ENCODE measurements at regions not wholly inside any gene's neighbourhood (a gene's known extent, or its start where the extent isn't known, plus 50 kb on each side); places are given as distances from the start of the nearest gene placed in this dataset.
"Not testable (repeated sequence)": the region's sequence is repeated elsewhere in the genome, so short reads cannot be mapped to it uniquely, and the experiment has no call there.

- no peak for DNase-seq (ENCODE audit: low read depth, low spot score)
Measured at GRCh38 chr5:138702166-138703077, 50.8 kb upstream of the CTNNA1 start.

- DNase-seq (ENCODE audit: low read depth, low spot score) = no peak
Measured at GRCh38 chr5:138701678-138702077, 51.5 kb upstream of the CTNNA1 start.

GRCh38 chr5:138700581-138701362 lies 52.5 kb upstream of the CTNNA1 start:
- no peak for DNase-seq (ENCODE audit: low read depth, low spot score)

GRCh38 chr5:138699482-138699881 lies 53.7 kb upstream of the CTNNA1 start:
- no peak for DNase-seq (ENCODE audit: low read depth, low spot score)

GRCh38 chr5:138698713-138699112 lies 54.5 kb upstream of the CTNNA1 start:
- DNase-seq (ENCODE audit: low read depth, low spot score) = no peak

- DNase-seq (ENCODE audit: low read depth, low spot score) = no peak
Measured at GRCh38 chr5:138697720-138698360, 55.4 kb upstream of the CTNNA1 start.

GRCh38 chr5:138696501-138696900 lies 56.7 kb upstream of the CTNNA1 start:
- DNase-seq (ENCODE audit: low read depth, low spot score) = peak; percentile 83

GRCh38 chr5:138695781-138696180 lies 57.4 kb upstream of the CTNNA1 start:
- no peak for DNase-seq (ENCODE audit: low read depth, low spot score)

GRCh38 chr5:138694146-138694545 lies 59.1 kb upstream of the CTNNA1 start:
- DNase-seq (ENCODE audit: low read depth, low spot score) = no peak

- DNase-seq (ENCODE audit: low read depth, low spot score) = no peak
Measured at GRCh38 chr5:138692370-138692769, 60.9 kb upstream of the CTNNA1 start.

- peak; percentile 49 for DNase-seq (ENCODE audit: low read depth, low spot score)
Measured at GRCh38 chr5:138686668-138687067, 66.6 kb upstream of the CTNNA1 start.

- DNase-seq (ENCODE audit: low read depth, low spot score) = no peak
Measured at GRCh38 chr5:138685193-138685745, 68.0 kb upstream of the CTNNA1 start.

- DNase-seq (ENCODE audit: low read depth, low spot score) = not testable (repeated sequence)
Measured at GRCh38 chr5:138682462-138682861, 70.8 kb upstream of the CTNNA1 start.

GRCh38 chr5:138678826-138679225 lies 74.4 kb upstream of the CTNNA1 start:
- DNase-seq (ENCODE audit: low read depth, low spot score) = not testable (repeated sequence)

- DNase-seq (ENCODE audit: low read depth, low spot score) = no peak
Measured at GRCh38 chr5:138677782-138678181, 75.4 kb upstream of the CTNNA1 start.

GRCh38 chr5:138676556-138677193 lies 76.5 kb upstream of the CTNNA1 start:
- DNase-seq (ENCODE audit: low read depth, low spot score) = no peak

- no peak for DNase-seq (ENCODE audit: low read depth, low spot score)
Measured at GRCh38 chr5:138676002-138676401, 77.2 kb upstream of the CTNNA1 start.

- peak; percentile 56 for DNase-seq (ENCODE audit: low read depth, low spot score)
Measured at GRCh38 chr5:138668451-138669380, 84.5 kb upstream of the CTNNA1 start.

GRCh38 chr5:138667782-138668331 lies 85.4 kb upstream of the CTNNA1 start:
- DNase-seq (ENCODE audit: low read depth, low spot score) = not testable (repeated sequence)

- DNase-seq (ENCODE audit: low read depth, low spot score) = no peak
Measured at GRCh38 chr5:138666226-138666742, 86.9 kb upstream of the CTNNA1 start.

Measured in astrocyte of the hippocampus (primary cell).